Tibial nerve (tissue), 4 donors: ENCODE measurements at regions not wholly inside any gene's neighbourhood (a gene's known extent, or its start where the extent isn't known, plus 50 kb on each side); places are given as distances from the start of the nearest gene placed in this dataset.

ENCODE experiments used
- CTCF ChIP-seq, 5 experiments: fragments of 200-600 bp in 3 of 5; fragments of 450-650 bp in 2 of 5; sonication (generic) in 3 of 5; IDR thresholded peaks; one replicate each; pipeline ENCODE4 v1.5.1; 2016 to 2019; ENCODE audit warnings: antibody characterized with exemption in 5 of 5, mild to moderate bottlenecking in 3 of 5, moderate library complexity in 2 of 5
- EP300 ChIP-seq, 2 donors: sonication (generic); formaldehyde crosslinking; IDR thresholded peaks; one replicate each; pipeline ENCODE4 v1.6.1; 2017; ENCODE audit warnings: antibody characterized with exemption in 2 of 2, mild to moderate bottlenecking in 1 of 2

- TF ChIP-seq EP300 (IDR thresholded peaks at IDR 0.05): no peak
- no peak for TF ChIP-seq CTCF (IDR thresholded peaks at IDR 0.05)
Observed at GRCh38 chr9:10875752-10876151, 262.9 kb upstream of the PTPRD start.
